ENCODE measurements at regions not wholly inside any gene's neighbourhood (a gene's known extent, or its start where the extent isn't known, plus 50 kb on each side); places are given as distances from the start of the nearest gene placed in this dataset.

DNA sequence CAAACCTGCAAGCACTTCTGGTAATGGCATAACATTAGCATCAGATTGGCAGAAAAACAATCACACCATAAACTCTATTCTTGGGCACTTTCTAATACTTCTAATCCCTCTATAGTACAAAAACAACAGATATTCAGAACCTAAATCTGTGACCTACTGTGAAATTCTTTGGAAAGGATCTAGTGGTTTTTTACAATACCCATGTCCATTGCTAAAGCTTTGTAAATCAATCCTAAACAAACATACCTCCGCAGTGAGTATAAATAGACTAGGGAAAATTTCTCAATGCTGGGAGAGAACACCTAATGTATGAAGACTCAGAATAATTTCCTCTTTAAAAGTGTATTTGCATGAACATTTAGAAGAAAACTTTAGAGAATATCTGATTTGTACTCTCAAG is 1098.5 kb upstream of the DDX18 start:
- H3K27me3 ChIP-seq (replicated peaks in 1 of 4; ENCODE audit: control insufficient read depth in 3 of 4, extremely low read depth in 1 of 4, insufficient read depth in 3 of 4, low read length in 3 of 4): no peaks in the 10 kb centered on the region
- no peak overlapping the region for H2BK5ac ChIP-seq (ENCODE audit: low read depth, low read length)
- CTCF ChIA-PET (ENCODE audit: partially characterized antibody): interaction anchor here (1.0 kb wide), 1 partner anchor 63 kb away, joined by 3 read pairs; no protein-coding TSS in a partner anchor
- H2BK15ac ChIP-seq (ENCODE audit: low read length): no peak overlapping the region
- H3K18ac ChIP-seq (ENCODE audit: extremely low read depth, low read length): no peak overlapping the region
- H4K5ac ChIP-seq (ENCODE audit: insufficient read length, low read depth, low read length): no peak overlapping the region
- H2AFZ ChIP-seq (ENCODE audit: low read length): no peak overlapping the region
- H3K27ac ChIP-seq (ENCODE audit: low read depth, low read length): no peak overlapping the region
- no peaks in the 10 kb centered on the region for H3K4me1 ChIP-seq (replicated peaks in 1 of 4; ENCODE audit: control insufficient read depth in 3 of 4, insufficient read depth in 4 of 4, low read length in 3 of 4)
- no peaks in the 10 kb centered on the region for H3K79me1 ChIP-seq (ENCODE audit: low read depth, low read length)
- no peak overlapping the region for H4K91ac ChIP-seq (replicated peaks; ENCODE audit: insufficient read length, low read length)
- H3K56ac ChIP-seq (replicated peaks; ENCODE audit: insufficient read length, low read depth, low read length): no peak overlapping the region
- no peak overlapping the region for H3K4ac ChIP-seq (replicated peaks; ENCODE audit: insufficient read length, low read depth, low read length)
- no peaks in the 10 kb centered on the region for H3K79me2 ChIP-seq (ENCODE audit: control insufficient read depth in 1 of 2, insufficient read depth in 2 of 2, low read length in 2 of 2)
- H3K36me3 ChIP-seq (ENCODE audit: control insufficient read depth in 2 of 4, insufficient read depth in 4 of 4, low read length in 3 of 4): no peaks in the 10 kb centered on the region
- FAIRE-seq (no peak), DNase-seq (ENCODE audit: low read depth in 1 of 2, low spot score in 2 of 2) (no peak)
- no peak overlapping the region for H3K23ac ChIP-seq (ENCODE audit: insufficient read length)
- no peak overlapping the region for H2BK20ac ChIP-seq (ENCODE audit: low read length)
- no peak overlapping the region for H2BK120ac ChIP-seq (replicated peaks; ENCODE audit: low read depth, low read length)
- no peak overlapping the region for H2AK5ac ChIP-seq (ENCODE audit: low read depth, low read length)
- no peak overlapping the region for H3K4me2 ChIP-seq (ENCODE audit: insufficient read depth in 1 of 2, low read depth in 2 of 2, low read length in 2 of 2)
- no peaks in the 10 kb centered on the region for H3K23me2 ChIP-seq (ENCODE audit: low read depth, low read length)
- WGBS, 2 experiments (ENCODE audit: extremely low coverage in 1 of 2, insufficient coverage in 1 of 2, insufficient read length in 1 of 2, insufficient replicate concordance in 2 of 2, low coverage in 1 of 2, low lambda C conversion rate in 2 of 2, missing lambda C conversion rate in 1 of 2): 71% methylated on average over 1 of the region's 1 CpG; no CpG with 5 or more reads in 1 of the 2 experiments
- H3K14ac ChIP-seq (ENCODE audit: insufficient read length): no peak overlapping the region
- H2BK12ac ChIP-seq (ENCODE audit: low read depth, low read length): no peak overlapping the region
- H3K9ac ChIP-seq (replicated peaks in 1 of 4; ENCODE audit: extremely low read depth in 1 of 4, low read depth in 3 of 4, low read length in 3 of 4): no peak overlapping the region
- POLR2A ChIA-PET (ENCODE audit: partially characterized antibody): no interaction called here
- H4K8ac ChIP-seq (ENCODE audit: extremely low read depth, insufficient read depth, low read length): no peak overlapping the region
- TF ChIP-seq TEAD4 (IDR thresholded peaks at IDR 0.05; ENCODE audit: low read depth, low read length): no peak
- no peak for TF ChIP-seq KDM1A (IDR thresholded peaks at IDR 0.05; ENCODE audit: borderline replicate concordance, low read length)
- no peak for TF ChIP-seq SIN3A (conservative IDR thresholded peaks at IDR 0.05 in 1 of 2, IDR thresholded peaks at IDR 0.05 in 1 of 2; ENCODE audit: low read depth in 1 of 2, low read length in 2 of 2)
- no peak for TF ChIP-seq TAF1 (IDR thresholded peaks at IDR 0.05; ENCODE audit: low read depth, low read length)
- no peak for TF ChIP-seq POU5F1 (IDR thresholded peaks at IDR 0.05; ENCODE audit: low read depth, low read length)
- TF ChIP-seq, protein P1, sequence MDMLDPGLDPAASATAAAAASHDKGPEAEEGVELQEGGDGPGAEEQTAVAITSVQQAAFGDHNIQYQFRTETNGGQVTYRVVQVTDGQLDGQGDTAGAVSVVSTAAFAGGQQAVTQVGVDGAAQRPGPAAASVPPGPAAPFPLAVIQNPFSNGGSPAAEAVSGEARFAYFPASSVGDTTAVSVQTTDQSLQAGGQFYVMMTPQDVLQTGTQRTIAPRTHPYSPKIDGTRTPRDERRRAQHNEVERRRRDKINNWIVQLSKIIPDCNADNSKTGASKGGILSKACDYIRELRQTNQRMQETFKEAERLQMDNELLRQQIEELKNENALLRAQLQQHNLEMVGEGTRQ (IDR thresholded peaks at IDR 0.05; ENCODE audit: low read length): no peak
- TF ChIP-seq, protein P2, sequence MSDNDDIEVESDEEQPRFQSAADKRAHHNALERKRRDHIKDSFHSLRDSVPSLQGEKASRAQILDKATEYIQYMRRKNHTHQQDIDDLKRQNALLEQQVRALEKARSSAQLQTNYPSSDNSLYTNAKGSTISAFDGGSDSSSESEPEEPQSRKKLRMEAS (IDR thresholded peaks at IDR 0.05): no peak
- TF ChIP-seq SP4 (IDR thresholded peaks at IDR 0.05; ENCODE audit: low read length): no peak
- TF ChIP-seq CBX8 (IDR thresholded peaks at IDR 0.05; ENCODE audit: borderline replicate concordance, low read depth, low read length): no peak
- TF ChIP-seq EP300 (IDR thresholded peaks at IDR 0.05; ENCODE audit: borderline replicate concordance in 1 of 2, low read depth in 2 of 2, low read length in 2 of 2): no peak
- no peak for TF ChIP-seq CTBP2 (IDR thresholded peaks at IDR 0.05; ENCODE audit: borderline replicate concordance, insufficient read depth, insufficient read length, low read length)
- TF ChIP-seq, protein P3, sequence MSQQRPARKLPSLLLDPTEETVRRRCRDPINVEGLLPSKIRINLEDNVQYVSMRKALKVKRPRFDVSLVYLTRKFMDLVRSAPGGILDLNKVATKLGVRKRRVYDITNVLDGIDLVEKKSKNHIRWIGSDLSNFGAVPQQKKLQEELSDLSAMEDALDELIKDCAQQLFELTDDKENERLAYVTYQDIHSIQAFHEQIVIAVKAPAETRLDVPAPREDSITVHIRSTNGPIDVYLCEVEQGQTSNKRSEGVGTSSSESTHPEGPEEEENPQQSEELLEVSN (IDR thresholded peaks at IDR 0.05): no peak
- H3K9me3 ChIP-seq (ENCODE audit: insufficient read depth in 2 of 2, low read depth in 1 of 2, low read length in 1 of 2): no peaks in the 10 kb centered on the region
- H3K4me3 ChIP-seq (ENCODE audit: extremely low read depth in 1 of 4, insufficient read depth in 2 of 4, low read depth in 3 of 4, low read length in 4 of 4): no peak overlapping the region
- H4K20me1 ChIP-seq (replicated peaks in 1 of 2; ENCODE audit: control insufficient read depth in 1 of 2, insufficient read depth in 2 of 2, low read length in 2 of 2): no peaks in the 10 kb centered on the region
